ENCODE measurements at regions not wholly inside any gene's neighbourhood (a gene's known extent, or its start where the extent isn't known, plus 50 kb on each side); places are given as distances from the start of the nearest gene placed in this dataset.

- TF ChIP-seq CTCF (IDR thresholded peaks at IDR 0.05) (no peak), EZH2 (IDR thresholded peaks at IDR 0.05; ENCODE audit: borderline replicate concordance, insufficient read depth, low read depth, low read length, poor library complexity, severe bottlenecking) (no peak)
These were observed 257.0 kb downstream of the KDM5D start for GRCh38 chrY:19487494-19487893.
